H54 (cell line): ENCODE measurements at regions not wholly inside any gene's neighbourhood (a gene's known extent, or its start where the extent isn't known, plus 50 kb on each side); places are given as distances from the start of the nearest gene placed in this dataset.

Experiments
- DNase-seq: peaks from one replicate; pipeline ENCODE4 v3.0.0; 2011; ENCODE audit warnings: low spot score, mixed read lengths; ENCODE audit not compliant: insufficient read length
- FAIRE-seq: peaks from 3 replicates; lab custom pipeline; 2011; peaks lifted over from hg19 to GRCh38; lab: Jason Lieb, UNC
- POLR2A ChIP-seq: IDR thresholded peaks from 2 replicates; pipeline ENCODE4 v1.6.1; 2011; ENCODE audit warnings: low read depth, mild to moderate bottlenecking, low read length

DNA sequence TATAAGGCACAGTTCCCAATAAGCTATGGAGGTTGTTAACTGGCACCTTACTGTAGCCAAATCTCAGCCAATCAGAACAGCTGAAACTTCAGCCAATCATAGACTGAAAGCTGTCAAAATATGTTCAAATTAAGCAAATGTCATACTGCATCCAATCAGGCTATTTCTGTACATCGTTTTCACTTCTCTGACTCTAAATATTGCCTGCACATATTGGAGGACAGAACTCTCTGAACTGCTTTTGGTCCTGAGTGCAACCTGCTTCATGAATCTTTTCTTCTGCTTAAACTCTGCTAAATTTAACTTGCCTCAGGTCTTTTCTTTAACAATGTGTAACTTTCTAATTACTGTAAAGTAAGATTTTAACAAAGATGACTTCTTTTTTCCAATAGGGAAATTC is 1198.9 kb upstream of the PCDH7 start:
- no peak for TF ChIP-seq POLR2A
- DNase-seq (no peak), FAIRE-seq (no peak)

DNA sequence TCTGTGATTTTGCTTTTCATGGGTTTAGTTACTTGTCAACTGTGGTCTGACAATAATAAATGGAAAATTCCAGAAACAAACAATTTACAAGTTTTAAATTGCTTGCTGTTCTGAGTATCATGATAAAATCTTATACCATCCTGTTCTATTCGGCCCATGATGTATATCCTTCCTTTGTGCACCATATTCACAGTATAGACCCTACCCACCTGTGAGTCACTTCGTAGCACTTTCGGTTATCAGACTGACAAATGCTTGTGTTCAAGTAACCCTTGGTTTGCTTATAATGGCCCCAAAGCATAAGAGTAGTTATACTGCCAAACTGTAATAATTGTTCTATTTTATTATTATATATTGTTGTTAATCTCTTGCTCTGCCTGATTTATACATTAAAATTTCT is 1183.4 kb upstream of the PCDH7 start:
- DNase-seq (no peak), FAIRE-seq (no peak)
- TF ChIP-seq POLR2A = no peak

DNA sequence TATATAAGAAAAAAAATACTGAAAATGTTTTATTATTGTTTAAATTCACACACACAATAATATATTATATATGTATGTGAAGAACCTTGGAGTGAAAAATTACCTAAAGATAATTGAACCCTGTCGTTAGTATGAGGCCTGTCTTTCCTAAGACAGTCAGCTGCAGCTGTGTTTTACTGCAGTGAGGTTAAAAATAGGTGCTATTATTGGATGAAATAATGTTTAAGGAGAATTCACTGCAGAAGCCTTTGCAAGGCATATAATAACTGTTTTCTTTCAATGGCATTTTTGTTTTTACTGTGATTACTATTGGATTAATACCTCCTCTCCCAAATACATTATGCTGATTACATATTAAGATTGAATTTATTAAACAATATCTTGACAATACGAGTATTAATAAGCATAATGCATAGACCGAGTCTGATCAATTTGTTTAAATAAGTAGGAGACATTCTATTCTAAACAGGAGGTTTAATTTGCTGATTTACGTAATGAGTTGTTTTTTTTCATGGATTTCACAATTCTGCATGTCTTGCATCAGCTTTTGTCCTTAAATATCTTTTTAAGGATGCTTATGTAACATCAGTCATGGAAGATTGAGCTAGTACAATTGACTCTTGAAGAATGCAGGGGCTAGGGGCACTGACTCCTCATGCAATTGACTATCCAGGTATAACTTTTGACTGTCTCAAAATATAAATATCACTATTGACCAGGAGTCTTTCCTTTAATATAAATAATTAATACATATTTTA is 1181.1 kb upstream of the PCDH7 start:
- FAIRE-seq (no peak), DNase-seq (no peak)
- no peak for TF ChIP-seq POLR2A

DNA sequence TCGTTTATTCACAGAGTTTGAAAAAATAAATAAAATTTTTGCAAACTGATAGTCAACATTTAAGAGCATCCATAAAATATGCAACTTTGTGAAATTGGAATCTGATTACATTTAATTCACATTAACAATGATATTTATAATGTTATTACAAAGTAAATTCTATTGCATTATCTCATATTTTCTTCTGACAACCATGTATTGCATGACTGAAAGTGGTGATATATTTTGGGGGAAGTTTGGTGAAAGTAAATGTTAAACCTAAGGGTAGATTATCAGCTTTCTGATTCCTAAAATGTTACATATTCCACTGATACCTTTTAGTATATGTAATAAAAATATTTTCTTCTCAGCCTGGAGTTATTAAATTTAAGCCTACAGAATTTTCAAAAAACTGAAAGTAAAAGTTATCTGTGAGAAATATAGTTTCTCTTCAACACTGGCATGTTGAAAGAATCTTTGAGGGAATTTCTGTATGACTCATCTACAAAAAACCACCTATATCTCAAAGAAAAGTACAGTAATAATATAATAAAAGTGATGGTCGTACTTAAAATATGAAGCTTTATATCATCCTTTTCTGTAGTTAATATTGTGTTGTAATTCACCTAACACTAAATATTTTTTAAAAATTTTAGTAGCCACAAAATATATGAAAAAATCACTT is 1179.6 kb upstream of the PCDH7 start:
- TF ChIP-seq POLR2A = no peak
- DNase-seq (no peak), FAIRE-seq (no peak)

DNA sequence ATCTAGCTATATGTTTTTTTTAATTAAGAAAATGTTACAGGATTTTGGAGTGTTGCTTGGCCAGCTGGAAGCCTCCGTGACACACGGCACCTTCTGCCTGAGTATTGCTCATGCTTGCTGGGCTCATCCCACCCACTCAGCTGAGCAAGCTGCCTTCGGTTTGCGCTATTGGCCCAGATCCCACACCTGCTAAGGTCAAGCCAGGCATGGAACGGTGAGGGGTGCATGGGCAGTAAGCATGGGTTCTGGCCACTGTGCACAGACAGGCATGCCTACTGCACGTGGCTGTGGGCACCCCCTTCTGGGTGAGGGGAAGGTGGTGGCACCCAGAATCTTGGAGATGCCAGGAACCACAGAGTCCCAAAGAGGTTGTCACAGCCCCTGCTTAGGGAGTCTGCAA is 1178.4 kb upstream of the PCDH7 start:
- no peak for TF ChIP-seq POLR2A
- FAIRE-seq (no peak), DNase-seq (no peak)

DNA sequence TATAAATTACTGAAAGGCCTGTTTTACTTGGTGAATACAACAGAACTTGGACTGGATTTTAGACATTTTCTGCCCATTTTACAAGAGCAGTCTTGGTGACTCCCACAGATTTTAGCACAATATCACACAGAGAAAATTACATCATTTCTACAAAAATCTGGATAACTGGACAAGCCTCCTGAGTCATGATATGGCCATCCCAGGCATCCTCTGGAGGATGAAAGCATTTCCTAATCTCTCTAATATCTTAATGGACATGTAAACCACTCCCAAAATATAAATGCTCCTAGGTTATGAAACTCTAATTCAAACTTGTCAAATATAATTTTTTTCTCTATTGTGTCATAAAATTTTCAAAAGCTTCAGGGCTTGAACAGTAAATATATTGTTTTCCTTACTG is 1170.8 kb upstream of the PCDH7 start:
- DNase-seq = no peak
- no peak for TF ChIP-seq POLR2A
- FAIRE-seq = no peak

DNA sequence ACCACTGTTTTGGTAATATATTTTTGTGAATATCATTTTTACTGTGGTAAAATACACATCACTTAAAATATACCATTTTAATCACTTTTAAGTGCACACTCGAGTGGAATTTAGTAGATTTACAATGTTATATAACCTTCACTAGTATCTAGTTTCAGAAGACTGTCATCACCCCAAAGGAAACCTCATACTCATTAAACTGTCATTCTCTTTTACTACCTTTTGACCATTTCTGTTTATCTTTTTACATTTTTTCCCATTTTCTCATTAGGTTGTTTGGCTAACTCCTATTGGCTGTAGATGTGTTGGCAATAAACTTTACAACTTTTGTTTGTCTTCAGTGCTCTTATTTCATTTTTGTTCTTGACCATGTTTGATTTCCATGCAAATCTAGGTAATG is 1168.3 kb upstream of the PCDH7 start:
- FAIRE-seq (no peak), DNase-seq (no peak)
- TF ChIP-seq POLR2A = no peak

DNA sequence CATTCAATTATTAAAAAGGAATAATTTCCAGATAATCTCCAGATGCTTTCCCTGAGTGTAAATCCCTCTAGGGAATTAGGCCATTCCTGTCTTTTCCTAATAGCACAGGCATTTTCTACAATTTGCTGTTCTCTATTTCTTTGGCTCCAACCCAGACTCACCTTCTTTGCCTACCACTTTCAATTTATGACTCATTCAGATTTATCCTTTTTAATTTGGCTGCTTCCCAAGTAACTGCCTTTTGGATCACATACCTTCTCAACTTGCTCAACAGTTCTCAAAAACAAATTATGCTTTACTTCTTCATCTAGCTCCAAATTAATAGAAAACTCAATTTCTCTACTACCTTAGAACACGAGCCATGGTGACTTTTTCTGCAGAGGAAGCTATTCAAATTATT is 1166.3 kb upstream of the PCDH7 start:
- no peak for TF ChIP-seq POLR2A
- FAIRE-seq (no peak), DNase-seq (no peak)

DNA sequence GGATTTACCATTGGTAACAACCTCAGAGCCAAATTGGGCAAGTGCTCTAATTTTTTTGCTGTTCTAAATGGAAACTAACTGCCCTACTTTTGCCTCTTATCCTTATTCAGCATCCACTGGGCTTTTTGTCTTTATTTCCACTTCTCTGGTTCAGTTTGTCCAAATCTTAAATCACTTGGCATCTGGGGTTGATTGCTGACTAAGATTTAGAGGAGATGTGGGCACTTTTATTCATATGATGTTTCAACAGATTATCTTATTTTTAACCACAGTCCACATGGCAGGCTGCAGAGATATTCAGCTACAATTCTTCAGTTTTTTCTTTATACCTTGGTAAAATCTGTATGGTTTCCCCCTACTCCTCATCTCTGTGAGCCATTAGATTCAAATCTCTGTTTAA is 1161.4 kb upstream of the PCDH7 start:
- FAIRE-seq (no peak), DNase-seq (no peak)

DNA sequence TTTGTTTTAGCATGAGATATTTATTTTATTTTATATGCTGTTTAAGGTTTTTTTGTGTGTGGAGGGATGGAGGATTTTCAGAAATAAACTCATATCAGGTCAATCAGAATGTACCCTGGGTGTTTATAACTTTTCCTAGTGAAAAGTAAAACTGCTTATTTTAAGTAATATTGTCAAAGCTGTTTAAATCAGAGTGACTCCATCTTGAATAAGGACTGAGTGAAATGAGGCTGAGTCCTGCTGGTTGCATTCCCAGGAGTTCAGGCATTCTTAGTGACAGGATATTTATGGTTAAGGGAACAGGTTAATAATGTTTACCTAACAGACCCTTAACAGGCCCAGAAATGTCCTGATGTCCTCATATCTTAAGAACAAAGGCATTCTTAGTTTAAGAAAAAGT is 1160.9 kb upstream of the PCDH7 start:
- no peak for FAIRE-seq
- no peak for TF ChIP-seq POLR2A
- no peak for DNase-seq

More for the DNA sequence above, 1161.4 kb upstream of the PCDH7 start:
- TF ChIP-seq POLR2A = no peak

DNA sequence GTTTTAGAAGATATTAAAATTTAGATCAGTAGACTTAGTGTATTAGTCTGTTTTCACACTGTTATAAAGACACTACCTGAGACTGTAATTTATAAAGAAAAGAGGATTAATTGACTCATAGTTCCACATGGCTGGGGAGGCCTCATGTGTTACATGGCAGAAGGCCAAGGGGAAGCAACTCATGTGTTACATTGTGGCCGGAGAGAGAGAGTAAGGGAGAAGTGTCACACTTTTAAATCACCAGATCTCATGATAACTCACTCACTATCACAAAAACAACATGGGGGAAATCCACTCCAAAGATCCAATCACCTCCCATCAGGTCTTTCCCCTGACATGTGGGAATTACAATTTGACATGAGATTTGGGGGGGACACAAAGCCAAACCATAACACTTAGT is 1159.7 kb upstream of the PCDH7 start:
- FAIRE-seq (no peak), DNase-seq (no peak)
- no peak for TF ChIP-seq POLR2A

DNA sequence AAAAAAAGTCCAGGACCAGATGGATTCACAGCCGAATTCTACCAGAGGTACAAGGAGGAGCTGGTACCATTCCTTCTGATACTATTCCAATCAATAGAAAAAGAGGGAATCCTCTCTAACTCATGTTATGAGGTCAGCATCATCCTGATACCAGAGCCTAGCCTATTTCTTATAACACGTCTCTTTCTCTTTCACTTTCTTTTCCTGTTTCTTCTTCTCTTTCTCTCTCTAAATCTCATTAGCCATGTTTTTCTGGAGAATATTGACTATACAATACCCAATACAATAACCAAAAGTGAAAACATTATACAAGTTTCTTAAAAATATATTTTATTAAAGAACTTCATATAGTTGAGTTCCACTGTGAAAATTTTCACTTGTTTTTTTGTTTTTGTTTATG is 1154.9 kb upstream of the PCDH7 start:
- FAIRE-seq (no peak), DNase-seq (no peak)
- no peak for TF ChIP-seq POLR2A

DNA sequence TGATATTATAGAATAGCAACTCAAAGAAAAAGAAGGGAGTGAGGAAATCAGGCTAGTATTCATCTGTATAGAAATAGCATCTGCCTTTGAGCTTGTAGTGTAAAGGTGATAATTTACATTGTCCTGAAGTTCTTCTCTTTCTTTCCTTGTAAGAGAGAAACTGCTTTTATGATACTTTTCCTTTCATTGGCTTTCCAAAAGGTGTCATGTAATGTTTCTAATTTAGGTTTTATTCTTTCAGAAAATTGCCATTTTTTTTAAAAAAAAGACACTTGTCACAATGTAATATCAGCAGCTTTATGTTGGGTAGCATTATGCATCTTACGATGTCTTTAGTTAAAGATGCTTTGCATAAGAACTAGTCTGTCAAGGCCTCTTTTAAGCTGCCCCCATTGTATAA is 1153.8 kb upstream of the PCDH7 start:
- DNase-seq (no peak), FAIRE-seq (no peak)
- no peak for TF ChIP-seq POLR2A

DNA sequence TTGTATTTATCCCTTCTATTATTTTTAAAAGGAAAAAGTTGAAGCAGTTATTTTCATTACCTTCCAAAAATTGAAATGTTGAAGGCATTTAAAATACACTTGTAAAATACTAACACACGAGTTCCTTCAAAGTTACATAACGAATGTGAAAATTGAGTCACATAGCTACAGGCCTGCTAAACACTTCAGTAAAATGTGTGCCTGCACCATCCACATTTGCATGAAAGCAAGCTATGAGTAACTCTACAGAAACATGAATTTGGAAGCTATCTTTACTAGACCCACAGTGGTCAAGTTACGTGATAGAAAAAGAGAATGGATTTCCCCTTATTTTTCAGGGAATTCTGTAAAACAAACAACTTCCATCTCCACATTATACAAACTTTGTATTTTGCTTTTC is 1148.8 kb upstream of the PCDH7 start:
- DNase-seq (no peak), FAIRE-seq (no peak)
- TF ChIP-seq POLR2A = no peak

DNA sequence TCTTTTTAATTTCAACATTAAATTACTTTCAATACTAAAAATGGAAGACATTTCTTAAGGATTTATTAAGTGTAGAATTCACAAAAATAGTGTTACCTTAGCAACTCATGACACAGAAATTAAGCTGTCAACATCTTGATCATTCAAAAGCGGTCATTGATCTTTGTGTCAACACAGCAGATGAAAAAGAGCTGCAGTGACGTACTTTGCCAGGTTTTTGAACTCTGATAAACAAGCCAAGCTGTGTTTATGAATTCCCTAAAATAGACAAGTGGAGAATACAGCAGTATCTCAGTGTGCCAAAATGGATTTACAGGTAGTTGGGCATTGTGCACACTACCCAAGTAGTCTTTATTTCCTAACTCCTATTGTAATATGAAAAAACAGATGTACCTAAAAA is 1141.8 kb upstream of the PCDH7 start:
- FAIRE-seq (no peak), DNase-seq (no peak)

More for the DNA sequence above, 1141.8 kb upstream of the PCDH7 start:
- no peak for TF ChIP-seq POLR2A
